ENCODE measurements at regions not wholly inside any gene's neighbourhood (a gene's known extent, or its start where the extent isn't known, plus 50 kb on each side); places are given as distances from the start of the nearest gene placed in this dataset.
"Not testable (repeated sequence)": the region's sequence is repeated elsewhere in the genome, so short reads cannot be mapped to it uniquely, and the experiment has no call there.

GRCh38 chr14:104230946-104231345 is 92.6 kb downstream of the KIF26A start:
- DNase-seq, result no peak

- DNase-seq, result no peak
Observed at GRCh38 chr14:104232070-104232484, 93.7 kb downstream of the KIF26A start.

- DNase-seq, result not testable (repeated sequence)
Observed at GRCh38 chr14:104234007-104234786, 95.8 kb downstream of the KIF26A start.

- no peak for DNase-seq
Observed at GRCh38 chr14:104235686-104236085, 97.3 kb downstream of the KIF26A start.

GRCh38 chr14:104237651-104238423 is 99.5 kb downstream of the KIF26A start:
- no peak for DNase-seq

- DNase-seq, result no peak
Observed at GRCh38 chr14:104238424-104239184, 100.2 kb downstream of the KIF26A start.

GRCh38 chr14:104239185-104239775 is 100.9 kb downstream of the KIF26A start:
- no peak for DNase-seq

- DNase-seq, result no peak
Observed at GRCh38 chr14:104239861-104240301, 101.5 kb downstream of the KIF26A start.

GRCh38 chr14:104240434-104241157 is 102.2 kb downstream of the KIF26A start:
- no peak for DNase-seq

GRCh38 chr14:104243200-104243599 is 104.8 kb downstream of the KIF26A start:
- DNase-seq, result no peak

GRCh38 chr14:104244221-104245011 is 106.0 kb downstream of the KIF26A start:
- DNase-seq, result no peak

- DNase-seq, result no peak
Observed at GRCh38 chr14:104245075-104245474, 106.7 kb downstream of the KIF26A start.

- DNase-seq, result no peak
Observed at GRCh38 chr14:104245723-104246122, 107.3 kb downstream of the KIF26A start.

- no peak for DNase-seq
Observed at GRCh38 chr14:104246401-104247335, 108.3 kb downstream of the KIF26A start.

GRCh38 chr14:104247336-104248202 is 109.2 kb downstream of the KIF26A start:
- DNase-seq, result no peak

- DNase-seq, result no peak
Observed at GRCh38 chr14:104248203-104249055, 110.0 kb downstream of the KIF26A start.

- DNase-seq, result no peak
Observed at GRCh38 chr14:104249089-104249488, 110.7 kb downstream of the KIF26A start.

- no peak for DNase-seq
Observed at GRCh38 chr14:104249706-104250105, 111.3 kb downstream of the KIF26A start.

Data from fibroblast of skin of back (primary cell).